Lower leg skin (tissue), 3 donors: ENCODE measurements at regions not wholly inside any gene's neighbourhood (a gene's known extent, or its start where the extent isn't known, plus 50 kb on each side); places are given as distances from the start of the nearest gene placed in this dataset.

Experiments used
- POLR2A ChIP-seq, 2 donors: fragments of 450-650 bp; IDR thresholded peaks; one replicate each; pipeline ENCODE4 v1.6.1; 2016 to 2017; ENCODE audit warnings: antibody characterized with exemption in 2 of 2, mild to moderate bottlenecking in 1 of 2, moderate library complexity in 1 of 2
- TF ChIP-seq, protein P1 (sequence below), 3 donors: fragments of 450-650 bp; IDR thresholded peaks; one replicate each; pipeline ENCODE4 v1.5.1; 2016; ENCODE audit warnings: antibody characterized with exemption in 3 of 3, mild to moderate bottlenecking in 3 of 3, moderate library complexity in 2 of 3

DNA sequence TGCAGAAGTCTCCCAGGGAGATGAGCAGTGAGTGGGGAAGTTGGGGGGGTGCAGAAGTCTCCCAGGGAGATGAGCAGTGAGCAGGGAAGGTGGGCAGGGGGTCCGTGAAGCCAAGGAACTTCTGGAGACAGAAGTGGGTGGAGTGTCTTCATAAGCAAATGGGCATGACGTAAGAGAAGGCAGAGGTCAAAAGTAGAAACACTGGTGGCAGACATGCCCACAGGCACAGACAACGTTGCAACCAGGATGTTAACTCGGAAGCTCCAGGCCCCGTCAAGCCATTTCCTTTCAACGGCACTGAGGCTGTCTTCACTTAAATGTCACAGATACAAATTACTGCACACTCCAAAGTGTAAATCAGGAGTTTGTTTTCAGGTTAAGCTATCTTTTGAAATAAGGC, 186.1 kb downstream of the SHANK2 start:
- TF ChIP-seq, protein P1, sequence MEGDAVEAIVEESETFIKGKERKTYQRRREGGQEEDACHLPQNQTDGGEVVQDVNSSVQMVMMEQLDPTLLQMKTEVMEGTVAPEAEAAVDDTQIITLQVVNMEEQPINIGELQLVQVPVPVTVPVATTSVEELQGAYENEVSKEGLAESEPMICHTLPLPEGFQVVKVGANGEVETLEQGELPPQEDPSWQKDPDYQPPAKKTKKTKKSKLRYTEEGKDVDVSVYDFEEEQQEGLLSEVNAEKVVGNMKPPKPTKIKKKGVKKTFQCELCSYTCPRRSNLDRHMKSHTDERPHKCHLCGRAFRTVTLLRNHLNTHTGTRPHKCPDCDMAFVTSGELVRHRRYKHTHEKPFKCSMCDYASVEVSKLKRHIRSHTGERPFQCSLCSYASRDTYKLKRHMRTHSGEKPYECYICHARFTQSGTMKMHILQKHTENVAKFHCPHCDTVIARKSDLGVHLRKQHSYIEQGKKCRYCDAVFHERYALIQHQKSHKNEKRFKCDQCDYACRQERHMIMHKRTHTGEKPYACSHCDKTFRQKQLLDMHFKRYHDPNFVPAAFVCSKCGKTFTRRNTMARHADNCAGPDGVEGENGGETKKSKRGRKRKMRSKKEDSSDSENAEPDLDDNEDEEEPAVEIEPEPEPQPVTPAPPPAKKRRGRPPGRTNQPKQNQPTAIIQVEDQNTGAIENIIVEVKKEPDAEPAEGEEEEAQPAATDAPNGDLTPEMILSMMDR (IDR thresholded peaks at IDR 0.05): no peak
- no peak for TF ChIP-seq POLR2A (IDR thresholded peaks at IDR 0.05)
